HG02588 (cell line): ENCODE measurements at regions not wholly inside any gene's neighbourhood (a gene's known extent, or its start where the extent isn't known, plus 50 kb on each side); places are given as distances from the start of the nearest gene placed in this dataset.
"Not testable (repeated sequence)": the region's sequence is repeated elsewhere in the genome, so short reads cannot be mapped to it uniquely, and the experiment has no call there.

Experiments used
- ATAC-seq: cut with Tn5 transposase; IDR thresholded peaks from one replicate; pipeline ENCODE4 v1.9.1; 2021; ENCODE audit warnings: mild to moderate bottlenecking, moderate library complexity; ENCODE audit not compliant: unreplicated experiment

DNA sequence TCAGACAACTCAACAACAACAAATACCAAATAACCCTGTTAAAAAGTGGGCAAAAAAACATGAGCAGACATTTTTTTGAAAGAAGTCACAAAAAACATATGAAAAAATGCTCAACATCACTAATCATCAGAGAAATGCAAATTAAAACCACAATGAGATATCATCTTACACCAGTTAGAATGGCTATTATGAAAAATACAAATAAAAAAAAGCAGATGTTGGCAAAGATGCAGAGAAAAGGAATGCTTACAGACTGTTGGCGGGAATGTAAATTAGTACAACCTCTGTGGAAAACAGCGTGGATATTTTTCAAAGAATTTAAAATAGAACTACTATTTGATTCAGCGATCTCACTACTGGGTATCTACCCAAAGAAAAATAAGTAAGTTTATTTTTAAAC is 114.0 kb downstream of the SLC38A4 start:
- no peak for ATAC-seq

GRCh38 chr12:46710125-46710743 is 115.6 kb downstream of the SLC38A4 start:
- no peak for ATAC-seq

DNA sequence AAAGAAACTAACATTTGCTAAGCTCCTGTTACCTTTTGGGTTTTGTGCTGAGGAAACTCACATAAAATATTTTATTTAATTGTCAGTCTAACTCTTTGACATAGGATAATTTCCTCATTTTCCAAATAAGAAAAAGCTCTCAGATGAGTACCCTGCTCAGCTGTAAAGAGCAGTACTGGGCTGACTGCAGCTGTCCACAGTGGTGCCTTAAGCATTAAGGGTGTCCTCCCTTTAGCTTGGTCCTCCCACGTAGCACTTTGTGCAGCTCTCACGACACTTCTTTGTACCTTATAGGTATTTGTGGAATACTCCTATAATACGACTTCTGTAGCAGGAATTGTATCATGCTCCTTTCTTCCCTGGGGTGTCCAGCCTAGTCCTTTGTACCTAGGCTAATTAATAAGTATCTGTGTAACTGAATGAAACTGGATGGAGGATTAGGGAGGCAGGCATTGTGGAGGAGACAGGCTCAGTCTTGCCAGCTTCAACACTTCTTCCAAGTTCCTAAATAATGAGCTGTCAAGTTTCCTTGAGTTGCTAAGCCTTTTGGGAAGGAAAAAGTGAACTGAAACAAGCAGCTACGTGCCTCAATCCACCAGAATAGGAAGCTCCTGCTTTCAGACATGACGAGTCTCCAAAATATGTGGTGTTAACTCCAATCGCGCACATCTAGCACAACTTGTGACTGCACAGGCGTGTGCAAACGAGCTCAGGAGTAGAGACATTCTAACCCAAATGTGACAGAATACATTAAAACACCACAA is 123.0 kb downstream of the SLC38A4 start:
- no peak for ATAC-seq

- ATAC-seq: no peak
Observed at GRCh38 chr12:46701356-46701755, 124.4 kb downstream of the SLC38A4 start.

GRCh38 chr12:46699986-46700385 is 125.8 kb downstream of the SLC38A4 start:
- no peak for ATAC-seq

DNA sequence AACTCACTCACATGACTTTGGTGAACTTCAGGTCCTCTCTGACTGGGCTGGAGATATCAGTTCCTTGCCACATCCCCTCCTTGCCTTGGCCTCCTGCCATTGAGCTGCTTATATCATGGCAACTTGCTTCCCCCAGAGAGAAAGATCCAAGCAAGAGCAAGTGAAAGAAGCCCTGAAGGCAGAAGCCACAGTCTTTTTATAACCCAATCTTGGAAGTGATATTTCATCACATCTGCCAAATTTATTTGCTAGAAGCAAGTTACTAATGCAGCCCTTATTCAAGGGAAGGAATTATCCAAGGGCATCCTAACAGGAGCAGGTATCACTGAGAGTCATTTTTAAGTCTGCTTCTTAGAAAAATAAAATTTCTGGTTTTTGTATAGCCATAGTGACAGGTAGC is 127.8 kb downstream of the SLC38A4 start:
- no peak for ATAC-seq

DNA sequence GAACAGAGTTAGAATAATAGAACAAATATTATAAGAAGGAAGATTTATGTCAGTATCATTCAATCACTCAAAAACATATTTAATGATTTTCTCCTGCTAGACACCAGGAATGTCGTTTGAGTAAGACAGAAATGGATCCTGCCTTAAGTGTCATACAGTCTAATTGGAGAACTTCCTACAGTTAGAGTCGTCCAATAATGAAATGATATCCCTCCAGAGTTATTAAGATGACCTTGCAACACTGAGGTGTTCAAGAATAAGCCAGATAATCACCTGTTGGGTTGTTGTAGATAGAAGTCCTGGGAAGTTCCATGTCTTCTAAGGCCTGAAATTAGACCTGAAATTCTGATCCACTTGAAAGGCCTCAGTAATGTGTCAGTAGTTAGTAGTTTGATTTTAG is 132.3 kb downstream of the SLC38A4 start:
- no peak for ATAC-seq

DNA sequence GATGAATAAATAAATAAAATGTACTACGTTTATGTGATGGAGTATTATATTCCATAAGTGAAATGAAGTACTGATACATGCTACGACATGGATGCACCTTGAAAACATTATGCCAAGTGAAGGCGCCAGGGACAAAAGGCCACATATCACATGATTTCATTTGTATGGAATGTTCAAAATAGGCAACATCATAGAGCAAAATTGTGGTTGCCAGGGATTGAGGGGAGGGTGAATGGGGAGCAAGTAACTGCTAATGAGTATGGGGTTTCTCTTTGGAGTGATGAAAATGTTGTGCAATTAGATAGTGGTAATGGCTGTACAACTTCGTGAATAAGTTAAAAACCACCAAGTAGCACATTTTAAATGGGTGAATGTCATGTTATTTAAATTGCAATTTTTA is 132.8 kb downstream of the SLC38A4 start:
- ATAC-seq: no peak

- ATAC-seq: no peak
Observed at GRCh38 chr12:46692606-46693005, 133.2 kb downstream of the SLC38A4 start.

- ATAC-seq: no peak
Observed at GRCh38 chr12:46686267-46686942, 139.4 kb downstream of the SLC38A4 start.

DNA sequence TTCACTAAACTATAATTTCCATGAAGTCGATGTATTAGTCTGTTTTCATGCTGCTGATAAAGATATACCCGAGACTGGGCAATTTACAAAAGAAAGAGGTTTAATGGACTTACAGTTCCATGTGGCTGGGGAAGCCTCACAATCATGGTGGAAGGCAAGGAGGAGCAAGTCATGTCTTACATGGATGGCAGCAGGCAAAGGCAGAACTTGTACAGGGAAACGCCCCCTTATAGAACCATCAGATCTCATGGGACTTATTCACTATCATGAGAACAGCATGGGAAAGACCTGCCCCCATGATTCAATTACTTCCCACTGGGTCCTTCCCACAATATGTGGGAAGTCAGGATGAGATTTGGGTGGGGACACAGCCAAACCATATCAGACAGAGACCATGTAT is 141.6 kb downstream of the SLC38A4 start:
- ATAC-seq: not testable (repeated sequence)

GRCh38 chr12:46682148-46682547 is 143.6 kb downstream of the SLC38A4 start:
- ATAC-seq: no peak

- no peak for ATAC-seq
Observed at GRCh38 chr12:46680506-46680905, 145.3 kb downstream of the SLC38A4 start.

GRCh38 chr12:46679754-46680153 is 146.0 kb downstream of the SLC38A4 start:
- no peak for ATAC-seq

DNA sequence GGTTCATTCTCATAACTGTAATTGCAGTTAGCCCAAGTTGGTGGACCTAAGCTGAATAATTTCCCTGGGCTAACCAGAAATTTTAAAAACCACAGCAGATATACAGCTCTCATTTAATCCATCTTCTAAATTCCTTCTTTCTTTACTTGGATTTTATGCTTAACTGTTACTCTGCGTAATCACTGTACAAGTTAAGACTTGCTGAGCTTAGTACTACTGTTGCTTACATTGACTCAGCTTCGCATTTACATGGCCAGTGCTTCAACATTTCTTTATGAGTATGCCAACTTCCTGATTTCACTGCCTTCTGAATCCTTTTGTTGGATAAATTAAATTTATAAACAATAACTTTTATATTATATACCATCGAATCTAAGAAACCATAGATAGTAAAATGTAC is 147.4 kb downstream of the SLC38A4 start:
- no peak for ATAC-seq

DNA sequence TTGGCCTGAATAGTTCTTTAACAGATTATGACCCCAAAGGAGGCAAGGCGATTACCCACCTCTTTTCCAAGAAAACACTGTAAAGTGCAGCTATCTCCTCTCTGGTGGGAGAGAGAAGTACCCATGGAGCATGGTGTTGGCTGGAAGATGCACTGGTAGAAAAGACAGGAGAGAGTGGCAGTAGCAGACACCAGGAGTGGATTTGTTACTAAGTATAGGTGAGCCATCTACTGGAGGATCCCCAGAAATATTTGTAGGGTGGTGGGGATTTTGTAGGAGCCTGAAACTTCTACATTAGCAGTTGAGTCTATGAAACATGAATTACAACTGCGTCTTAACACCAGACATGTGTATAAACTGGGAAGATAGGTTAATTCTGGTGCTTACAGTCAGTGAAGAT is 148.0 kb downstream of the SLC38A4 start:
- ATAC-seq: no peak

DNA sequence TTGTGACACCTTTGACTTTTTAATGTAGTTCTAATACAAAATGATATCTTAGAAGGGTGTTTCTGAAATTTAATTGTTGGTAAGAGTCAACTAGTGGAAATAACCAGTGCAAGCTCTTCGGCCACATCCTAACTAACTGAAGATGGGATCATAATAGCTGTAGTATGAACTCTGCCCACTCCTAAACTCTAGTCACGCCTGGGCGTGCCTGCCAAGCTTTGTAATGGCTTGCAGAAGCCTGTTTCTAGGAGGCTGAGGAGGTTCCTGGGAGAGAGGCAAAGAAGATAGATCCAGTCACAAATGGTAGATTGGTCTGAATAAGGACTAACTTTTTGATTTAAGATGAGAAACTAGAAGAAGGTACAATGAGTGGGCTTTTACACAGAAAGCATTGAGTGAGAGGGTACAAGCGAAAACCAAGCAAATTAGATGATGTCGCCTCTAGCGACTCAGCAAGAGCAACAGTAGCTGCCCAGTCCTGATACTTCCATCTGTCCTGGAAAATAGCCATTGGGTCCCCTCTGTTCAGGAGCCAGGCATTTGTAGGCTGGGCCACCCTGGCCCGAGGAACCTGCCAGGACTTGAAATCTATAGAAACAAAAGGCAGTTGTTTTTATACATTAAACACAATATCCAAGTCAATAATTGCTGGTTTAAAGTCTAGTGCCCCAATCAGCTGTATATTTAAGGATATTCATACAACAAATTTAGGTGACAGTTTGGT is 148.8 kb downstream of the SLC38A4 start:
- ATAC-seq: no peak

GRCh38 chr12:46676396-46676795 is 149.4 kb downstream of the SLC38A4 start:
- ATAC-seq: no peak

DNA sequence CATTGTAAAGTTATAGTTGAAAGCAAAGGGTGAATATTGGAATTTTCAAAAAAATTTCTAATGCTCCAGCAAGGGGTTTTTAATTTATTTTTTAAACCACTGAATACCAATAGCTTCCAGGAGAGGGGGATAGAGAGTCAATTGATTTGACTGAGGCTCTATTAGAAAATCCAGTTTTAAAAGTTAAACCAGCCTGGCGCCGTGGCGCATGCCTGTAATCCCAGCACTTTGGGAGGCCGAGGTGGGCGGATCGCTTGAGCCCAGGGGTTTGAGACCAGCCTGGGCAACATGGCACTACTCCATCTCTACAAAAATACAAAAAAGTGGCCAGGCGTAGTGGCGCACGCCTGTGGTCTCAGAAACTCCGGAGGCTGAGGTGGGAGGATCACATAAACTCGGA is 150.1 kb downstream of the SLC38A4 start:
- ATAC-seq: no peak

DNA sequence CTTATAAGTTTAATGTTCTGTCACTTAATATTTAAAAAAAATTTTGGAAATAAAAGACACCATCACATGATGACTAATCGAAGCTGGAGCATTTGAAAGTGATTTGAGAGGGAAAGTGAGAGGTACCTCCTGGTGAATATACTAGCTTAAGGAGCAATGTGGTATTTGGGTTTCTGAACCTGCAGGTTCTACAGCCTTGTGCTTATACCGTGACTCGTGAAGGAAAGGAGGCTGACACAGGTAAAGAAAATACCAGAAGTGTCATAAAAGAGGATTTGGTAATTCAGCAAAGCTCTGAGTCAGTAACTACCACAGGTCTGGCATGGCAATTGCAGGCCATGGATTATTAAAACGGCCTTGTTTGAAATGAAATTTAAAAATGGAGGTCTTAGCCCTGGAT is 151.0 kb downstream of the SLC38A4 start:
- ATAC-seq: no peak

DNA sequence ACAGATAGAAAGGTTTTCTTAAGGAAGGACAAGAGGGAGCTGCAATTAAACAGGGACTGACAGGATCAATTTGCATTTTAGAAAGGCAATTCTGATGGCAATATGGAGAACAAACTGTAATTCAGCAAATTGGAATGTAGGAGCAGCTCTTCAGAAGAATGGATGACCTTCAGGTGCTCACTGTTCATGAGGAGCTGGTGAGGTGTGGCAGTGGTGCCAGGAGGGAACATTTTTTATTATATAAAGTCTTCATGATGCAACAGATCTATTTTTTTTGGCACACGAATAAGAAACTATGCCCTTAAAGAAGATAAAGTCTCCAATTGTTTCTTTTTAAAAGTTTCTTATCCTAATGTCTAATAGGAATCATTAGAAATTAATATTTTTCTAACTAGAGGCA is 151.7 kb downstream of the SLC38A4 start:
- no peak for ATAC-seq

DNA sequence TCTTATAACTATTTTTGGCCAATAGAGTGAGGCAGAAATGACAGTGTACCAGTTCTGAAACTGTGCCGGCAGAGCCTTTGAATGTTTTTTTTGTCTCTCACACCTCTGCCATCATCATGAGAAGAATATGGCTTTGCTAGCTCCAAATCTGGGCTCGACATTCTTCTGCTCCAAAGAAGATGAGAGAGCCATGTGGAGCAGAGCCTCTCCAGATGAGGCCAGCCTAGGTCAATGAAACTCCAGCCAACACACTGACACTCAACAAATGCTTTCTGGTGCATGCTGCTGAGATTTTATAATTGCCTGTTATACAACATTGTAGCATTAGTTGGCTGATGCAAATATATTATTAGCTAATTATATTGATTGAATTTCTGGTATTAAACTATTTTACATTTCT is 154.7 kb downstream of the SLC38A4 start:
- no peak for ATAC-seq
